GM12891 (cell line): ENCODE measurements at regions not wholly inside any gene's neighbourhood (a gene's known extent, or its start where the extent isn't known, plus 50 kb on each side); places are given as distances from the start of the nearest gene placed in this dataset.
A peak's percentile ranks its signal among the peaks of the same experiment; 100 is the strongest.
"Not testable (repeated sequence)": the region's sequence is repeated elsewhere in the genome, so short reads cannot be mapped to it uniquely, and the experiment has no call there.

Source experiments
- DNase-seq: peaks from one replicate; pipeline ENCODE4 v3.0.0; 2011; ENCODE audit warnings: low spot score; ENCODE audit not compliant: insufficient read length
- FAIRE-seq: peaks from 2 replicates; lab custom pipeline; 2011; peaks lifted over from hg19 to GRCh38; lab: Jason Lieb, UNC
- PAX5 ChIP-seq: IDR thresholded peaks from 2 replicates; pipeline ENCODE4 v1.6.1; 2011; ENCODE audit warnings: low read length, moderate library complexity, mild to moderate bottlenecking; ENCODE audit not compliant: insufficient read depth, severe bottlenecking
- POLR2A ChIP-seq: IDR thresholded peaks from 2 replicates; pipeline ENCODE4 v1.6.1; 2011; ENCODE audit warnings: low read depth, low read length, control low read depth
- POLR2AphosphoS5 ChIP-seq: IDR thresholded peaks from 2 replicates; pipeline ENCODE4 v1.6.1; 2011; ENCODE audit warnings: low read depth, low read length, control low read depth
- POU2F2 ChIP-seq: IDR thresholded peaks from 2 replicates; pipeline ENCODE4 v1.6.1; 2011; ENCODE audit warnings: low read depth, mild to moderate bottlenecking, control low read depth, low read length, moderate library complexity
- SPI1 ChIP-seq: IDR thresholded peaks from 2 replicates; pipeline ENCODE4 v1.6.1; 2011; ENCODE audit warnings: low read depth, low read length, control low read depth
- TAF1 ChIP-seq: IDR thresholded peaks from 2 replicates; pipeline ENCODE4 v1.6.1; 2011; ENCODE audit warnings: low read depth, low read length, control low read depth

GRCh38 chr14:71555654-71556559, 376.3 kb upstream of the RGS6 start:
- no peak for TF ChIP-seq POLR2AphosphoS5
- no peak for TF ChIP-seq POLR2A
- peak; percentile 41; the same call in 1 of the 2 replicates for TF ChIP-seq SPI1
- TF ChIP-seq POU2F2 = peak; percentile 47; the same call in 1 of the 2 replicates
- TF ChIP-seq PAX5 = no peak
- no peak for DNase-seq
- peak; percentile 96 for FAIRE-seq

GRCh38 chr14:71556730-71557129, 375.5 kb upstream of the RGS6 start:
- DNase-seq = no peak
- no peak for TF ChIP-seq PAX5
- no peak for TF ChIP-seq TAF1
- no peak for TF ChIP-seq POLR2A
- no peak for TF ChIP-seq POLR2AphosphoS5
- TF ChIP-seq POU2F2 = no peak
- FAIRE-seq = no peak

- FAIRE-seq = peak; percentile 41
Observed at GRCh38 chr14:71557351-71557750, 374.9 kb upstream of the RGS6 start.

GRCh38 chr14:71558943-71559342, 373.3 kb upstream of the RGS6 start:
- not testable (repeated sequence) for DNase-seq, FAIRE-seq

More at GRCh38 chr14:71557351-71557750, 374.9 kb upstream of the RGS6 start:
- no peak for TF ChIP-seq POLR2AphosphoS5
- no peak for TF ChIP-seq PAX5
- TF ChIP-seq POU2F2 = no peak
- TF ChIP-seq POLR2A = no peak
- TF ChIP-seq TAF1 = no peak
- no peak for TF ChIP-seq SPI1
- DNase-seq = no peak

GRCh38 chr14:71560751-71561150, 371.5 kb upstream of the RGS6 start:
- DNase-seq (no peak), FAIRE-seq (no peak)
- TF ChIP-seq PAX5 (no peak), POLR2A (no peak), POU2F2 (no peak), POLR2AphosphoS5 (no peak), TAF1 (no peak)

- no peak for DNase-seq
- TF ChIP-seq POU2F2 (no peak), TAF1 (no peak), POLR2A (no peak), POLR2AphosphoS5 (no peak), SPI1 (no peak), PAX5 (no peak)
- FAIRE-seq = peak; percentile 73
Observed at GRCh38 chr14:71563492-71564153, 368.6 kb upstream of the RGS6 start.

- no peak for DNase-seq
- peak; percentile 78 for FAIRE-seq
- TF ChIP-seq SPI1 = no peak
- peak; percentile 52; the same call in 1 of the 2 replicates for TF ChIP-seq POU2F2
Observed at GRCh38 chr14:71566276-71566675, 366.0 kb upstream of the RGS6 start.

GRCh38 chr14:71567499-71568133, 364.6 kb upstream of the RGS6 start:
- DNase-seq = not testable (repeated sequence)
- FAIRE-seq = peak; percentile 55

GRCh38 chr14:71574976-71575375, 357.3 kb upstream of the RGS6 start:
- DNase-seq (no peak), FAIRE-seq (no peak)
- TF ChIP-seq POLR2A = no peak
- TF ChIP-seq SPI1 = no peak
- no peak for TF ChIP-seq TAF1
- no peak for TF ChIP-seq POU2F2
- no peak for TF ChIP-seq POLR2AphosphoS5
- no peak for TF ChIP-seq PAX5

GRCh38 chr14:71576472-71576871, 355.8 kb upstream of the RGS6 start:
- FAIRE-seq = no peak
- TF ChIP-seq POLR2AphosphoS5 = no peak
- no peak for TF ChIP-seq SPI1
- TF ChIP-seq POU2F2 = no peak
- no peak for DNase-seq
